ENCODE measurements at regions not wholly inside any gene's neighbourhood (a gene's known extent, or its start where the extent isn't known, plus 50 kb on each side); places are given as distances from the start of the nearest gene placed in this dataset.

DNA sequence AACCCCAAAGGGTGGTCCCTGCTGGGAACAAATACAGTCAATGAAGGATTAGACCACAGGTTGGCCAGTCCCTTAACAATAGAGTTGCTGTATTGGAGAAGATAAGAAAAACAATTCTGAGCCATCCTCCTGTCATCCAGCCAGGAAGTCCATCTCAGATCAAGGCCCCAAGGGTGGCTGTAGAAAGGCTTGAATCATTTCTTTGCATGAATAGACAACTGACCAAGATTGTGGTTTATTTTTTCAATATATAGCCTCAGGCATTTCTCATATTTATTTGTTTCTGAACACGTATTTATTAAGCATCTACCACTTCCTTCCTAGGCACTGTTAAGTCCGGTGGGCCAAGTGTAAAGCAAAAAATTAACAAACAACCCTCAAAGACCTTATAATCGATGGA lies 274.4 kb upstream of the SLC14A2 start:
- TF ChIP-seq, protein P1, sequence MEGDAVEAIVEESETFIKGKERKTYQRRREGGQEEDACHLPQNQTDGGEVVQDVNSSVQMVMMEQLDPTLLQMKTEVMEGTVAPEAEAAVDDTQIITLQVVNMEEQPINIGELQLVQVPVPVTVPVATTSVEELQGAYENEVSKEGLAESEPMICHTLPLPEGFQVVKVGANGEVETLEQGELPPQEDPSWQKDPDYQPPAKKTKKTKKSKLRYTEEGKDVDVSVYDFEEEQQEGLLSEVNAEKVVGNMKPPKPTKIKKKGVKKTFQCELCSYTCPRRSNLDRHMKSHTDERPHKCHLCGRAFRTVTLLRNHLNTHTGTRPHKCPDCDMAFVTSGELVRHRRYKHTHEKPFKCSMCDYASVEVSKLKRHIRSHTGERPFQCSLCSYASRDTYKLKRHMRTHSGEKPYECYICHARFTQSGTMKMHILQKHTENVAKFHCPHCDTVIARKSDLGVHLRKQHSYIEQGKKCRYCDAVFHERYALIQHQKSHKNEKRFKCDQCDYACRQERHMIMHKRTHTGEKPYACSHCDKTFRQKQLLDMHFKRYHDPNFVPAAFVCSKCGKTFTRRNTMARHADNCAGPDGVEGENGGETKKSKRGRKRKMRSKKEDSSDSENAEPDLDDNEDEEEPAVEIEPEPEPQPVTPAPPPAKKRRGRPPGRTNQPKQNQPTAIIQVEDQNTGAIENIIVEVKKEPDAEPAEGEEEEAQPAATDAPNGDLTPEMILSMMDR (IDR thresholded peaks at IDR 0.05): no peak
- TF ChIP-seq POLR2AphosphoS5 (IDR thresholded peaks at IDR 0.05) (no peak), POLR2A (IDR thresholded peaks at IDR 0.05) (no peak)

All from transverse colon (tissue), 4 donors.